Left kidney (tissue), 1 donor: ENCODE measurements at regions not wholly inside any gene's neighbourhood (a gene's known extent, or its start where the extent isn't known, plus 50 kb on each side); places are given as distances from the start of the nearest gene placed in this dataset.
A peak's percentile ranks its signal among the peaks of the same experiment; 100 is the strongest.
"Not testable (repeated sequence)": the region's sequence is repeated elsewhere in the genome, so short reads cannot be mapped to it uniquely, and the experiment has no call there.

Source experiments
- DNase-seq: peaks from one replicate; pipeline ENCODE4 v3.0.0-alpha.2; 2013

DNA sequence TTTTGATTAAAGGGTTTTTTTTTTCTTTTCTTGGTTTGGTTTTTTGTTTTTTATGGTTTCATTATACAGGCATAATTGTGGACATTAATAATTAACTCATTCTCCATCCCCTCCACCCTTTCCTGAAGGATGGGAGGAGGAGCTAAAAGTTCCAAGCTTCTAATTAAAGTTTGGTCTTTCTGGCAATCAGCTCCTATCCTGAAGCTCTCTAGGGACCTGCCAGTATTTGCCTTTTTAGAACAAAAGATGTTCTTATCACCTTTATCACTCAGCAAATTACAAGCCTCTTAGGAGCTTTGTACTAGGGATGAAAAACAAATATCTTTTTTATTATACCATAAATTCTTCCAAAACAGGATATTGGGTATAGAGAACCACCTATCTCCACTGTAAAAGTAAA is 589.8 kb downstream of the PDHA2 start:
- no peak for DNase-seq

DNA sequence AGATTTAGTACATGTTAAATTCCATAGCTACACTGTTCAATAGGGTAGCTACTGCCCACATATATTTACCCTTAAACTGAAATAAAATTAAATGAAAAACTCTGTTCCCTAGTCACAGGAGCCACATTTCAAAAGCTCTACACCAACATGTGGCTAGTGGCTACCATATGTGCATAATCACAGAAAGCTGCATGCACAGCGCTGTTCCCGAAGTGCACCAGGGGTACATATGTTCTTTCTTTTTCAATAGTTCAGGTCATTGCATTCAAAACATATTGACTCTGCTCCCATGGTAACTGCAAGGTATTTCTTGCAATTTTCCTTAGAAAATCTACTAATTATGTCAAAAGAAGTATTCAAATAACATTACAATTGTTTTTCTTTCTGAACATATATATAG is 591.2 kb downstream of the PDHA2 start:
- no peak for DNase-seq

- no peak for DNase-seq
Observed at GRCh38 chr4:96448315-96448872, 608.5 kb downstream of the PDHA2 start.

- DNase-seq = no peak
Observed at GRCh38 chr4:96455045-96455720, 615.3 kb downstream of the PDHA2 start.

GRCh38 chr4:96458031-96458430 is 618.1 kb downstream of the PDHA2 start:
- DNase-seq = not testable (repeated sequence)

DNA sequence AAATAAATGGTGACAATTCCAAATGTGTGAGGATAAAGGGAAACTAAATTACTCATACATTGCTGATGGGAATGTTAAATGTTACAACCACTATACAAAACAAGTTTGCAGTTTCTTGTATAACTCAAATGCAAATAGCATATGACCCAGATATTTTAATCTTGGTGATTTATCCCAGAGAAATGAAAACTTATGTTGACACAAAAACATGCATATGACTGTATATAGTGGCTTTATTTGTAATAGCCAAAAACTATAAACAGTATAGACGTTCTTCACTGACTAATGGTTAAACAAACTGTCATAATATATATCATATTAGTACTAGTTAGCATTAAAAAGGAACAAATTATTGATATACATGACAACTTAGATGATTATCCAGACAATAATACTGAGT is 619.2 kb downstream of the PDHA2 start:
- no peak for DNase-seq

DNA sequence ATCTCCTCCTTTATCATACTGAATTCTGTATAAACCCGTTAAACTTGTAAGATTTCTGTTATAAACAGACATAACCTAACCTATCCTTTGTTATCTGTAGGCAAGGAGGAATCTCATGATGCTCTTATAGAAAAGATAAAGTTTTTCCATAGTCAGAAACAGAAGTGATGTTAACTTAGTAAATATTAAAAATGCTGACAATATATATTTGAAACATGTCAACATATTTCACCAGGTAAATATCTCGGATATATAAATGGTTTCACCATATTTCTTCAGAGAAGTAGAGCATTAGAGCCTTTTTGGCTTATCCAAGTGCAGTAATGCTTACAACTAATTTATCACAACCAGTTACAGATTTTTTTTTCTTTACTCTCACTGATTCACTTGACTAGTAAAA is 625.9 kb downstream of the PDHA2 start:
- no peak for DNase-seq

DNA sequence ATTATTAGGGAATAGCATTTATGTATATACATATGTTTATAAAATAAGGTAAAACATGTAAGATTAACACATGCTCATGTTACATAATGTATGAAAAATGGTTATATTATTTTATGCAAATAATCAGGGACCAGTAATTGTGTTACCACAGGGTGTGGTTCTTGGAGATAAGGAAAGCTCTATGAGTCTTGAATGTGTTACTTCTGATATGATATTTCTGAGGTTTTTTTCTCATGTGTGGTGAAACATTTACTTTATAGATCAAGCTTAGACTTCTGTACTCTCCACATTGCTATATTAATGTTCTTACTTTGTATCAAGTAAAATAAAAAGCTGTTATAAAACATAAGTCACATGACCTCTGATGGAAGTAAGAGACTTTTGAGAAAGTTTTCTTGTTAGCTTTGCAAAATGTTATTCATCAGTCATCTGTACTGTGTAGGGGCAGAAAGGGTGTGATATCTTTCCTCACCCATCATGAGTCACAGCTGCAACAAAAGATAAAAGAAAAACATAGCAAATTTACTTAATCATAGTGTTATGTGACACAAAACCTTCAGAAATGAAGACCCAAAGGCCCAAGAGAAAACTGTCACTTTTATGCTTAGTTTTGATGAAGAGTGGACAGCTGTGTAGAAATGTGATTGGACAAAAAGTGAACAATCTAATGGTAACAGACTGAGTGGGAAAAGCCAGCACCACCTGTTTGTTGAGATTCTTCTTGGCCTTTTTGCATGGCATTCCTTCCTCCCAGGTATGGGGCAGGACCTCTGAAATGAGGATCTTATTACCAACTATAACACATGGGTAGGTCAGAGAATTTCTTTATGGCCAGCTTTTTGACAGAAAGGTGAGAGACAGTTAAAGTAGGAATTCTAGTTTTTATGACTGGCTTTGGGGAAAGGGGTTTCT is 632.3 kb downstream of the PDHA2 start:
- DNase-seq = no peak

GRCh38 chr4:96473246-96473645 is 633.4 kb downstream of the PDHA2 start:
- DNase-seq = peak; percentile 12

DNA sequence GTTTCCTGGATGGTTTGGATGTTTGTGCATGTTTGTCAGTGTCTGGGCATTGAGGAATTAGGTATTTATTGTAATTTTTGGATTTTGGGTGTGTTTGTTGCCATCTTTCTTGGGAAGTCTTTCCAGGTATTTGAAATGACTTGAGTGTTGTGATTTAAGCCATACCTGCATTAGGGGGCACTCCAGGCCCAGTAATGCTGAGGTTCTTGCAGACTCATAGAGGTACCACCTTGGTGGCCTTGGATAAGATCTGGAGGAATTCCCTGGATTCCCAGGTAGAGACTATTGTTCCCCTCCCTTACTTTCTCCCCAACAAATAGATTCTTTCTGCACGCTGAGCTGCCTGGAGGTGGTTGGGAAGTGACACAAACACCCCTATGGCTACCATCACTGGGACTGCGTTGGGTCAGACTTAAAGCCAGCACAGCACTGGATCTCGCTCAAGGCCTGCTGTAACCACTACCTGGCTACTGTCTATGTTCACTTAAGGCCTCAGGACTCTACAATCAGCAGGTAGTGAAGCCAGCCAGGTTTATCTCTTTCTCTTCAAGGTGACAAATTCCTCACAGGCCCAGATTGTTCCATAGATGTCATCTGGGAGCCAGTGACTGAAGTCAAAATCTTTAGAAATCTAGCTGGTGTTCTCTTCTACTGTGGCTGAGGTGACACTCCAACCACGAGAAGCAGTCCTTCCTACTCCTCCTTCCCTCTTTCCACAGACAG is 643.6 kb downstream of the PDHA2 start:
- no peak for DNase-seq

DNA sequence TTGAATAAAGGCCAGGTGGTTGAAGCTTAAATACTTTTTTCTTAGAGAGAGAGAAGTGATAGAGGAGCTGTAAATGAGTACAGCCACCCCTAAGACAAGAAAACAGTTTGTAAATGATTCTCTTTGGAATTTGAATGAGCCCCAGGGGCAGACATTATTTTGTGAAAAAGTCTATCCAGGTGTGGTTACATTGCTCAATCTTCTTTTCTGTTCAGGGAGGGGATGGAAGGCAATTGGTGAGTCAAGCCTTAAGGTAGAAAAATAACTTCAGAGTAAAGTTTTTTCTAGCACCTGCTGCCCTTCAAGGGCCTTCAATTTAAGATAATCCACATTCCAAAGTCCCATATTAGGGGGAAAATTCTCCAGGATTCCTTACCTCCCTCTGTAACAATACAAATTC is 646.7 kb downstream of the PDHA2 start:
- no peak for DNase-seq

- DNase-seq = no peak
Observed at GRCh38 chr4:96497621-96498020, 657.7 kb downstream of the PDHA2 start.

DNA sequence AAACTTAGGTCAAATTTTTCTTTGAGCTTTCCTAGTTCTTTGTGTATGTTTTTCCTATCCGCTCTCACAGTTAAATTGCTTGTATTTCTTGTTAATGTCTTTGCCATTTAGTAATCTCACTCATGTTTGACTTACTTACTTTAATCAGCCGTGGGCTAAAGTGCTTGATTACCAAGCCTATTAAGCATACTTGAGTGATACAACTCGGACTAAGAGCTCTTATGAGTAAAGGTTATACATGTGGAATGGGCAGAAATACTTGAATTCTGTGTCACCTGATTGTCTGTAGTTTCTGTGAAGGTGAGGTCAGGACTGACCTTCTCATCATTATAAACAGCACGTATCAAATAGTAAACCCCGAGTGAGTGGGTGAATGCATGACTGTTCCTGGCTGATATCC is 664.5 kb downstream of the PDHA2 start:
- DNase-seq = no peak

GRCh38 chr4:96509039-96509741 is 669.3 kb downstream of the PDHA2 start:
- DNase-seq = no peak

- no peak for DNase-seq
Observed at GRCh38 chr4:96519291-96519690, 679.4 kb downstream of the PDHA2 start.

- DNase-seq = no peak
Observed at GRCh38 chr4:96521046-96521536, 681.2 kb downstream of the PDHA2 start.

GRCh38 chr4:96523611-96524010 is 683.7 kb downstream of the PDHA2 start:
- no peak for DNase-seq

DNA sequence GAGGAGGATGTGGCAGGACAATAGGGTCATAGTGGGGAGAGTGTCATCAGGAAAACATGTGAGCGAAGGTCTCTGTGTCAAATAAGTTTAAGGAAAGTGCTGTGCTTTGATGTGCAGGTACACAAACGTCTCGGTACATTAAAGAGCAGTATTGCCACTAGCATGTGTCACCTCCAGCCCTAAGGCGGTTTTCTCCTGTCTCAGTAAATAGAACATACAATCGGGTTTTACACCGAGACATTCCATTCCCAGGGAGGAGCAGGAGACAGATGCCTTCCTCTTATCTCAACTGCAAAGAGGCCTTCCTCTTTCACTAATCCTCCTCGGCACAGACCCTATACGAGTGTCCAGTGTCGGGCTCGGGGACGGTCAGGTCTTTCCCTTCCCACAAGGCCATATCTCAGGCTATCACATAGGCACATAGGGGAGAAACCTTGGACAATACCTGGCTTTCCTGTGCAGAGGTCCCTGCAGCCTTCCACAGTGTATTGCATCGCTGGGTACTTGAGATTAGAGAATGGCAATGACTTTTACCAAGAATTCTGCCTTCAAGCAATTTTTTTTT is 684.5 kb downstream of the PDHA2 start:
- no peak for DNase-seq

GRCh38 chr4:96525898-96526297 is 686.0 kb downstream of the PDHA2 start:
- DNase-seq = peak; percentile 4

- no peak for DNase-seq
Observed at GRCh38 chr4:96526625-96527024, 686.7 kb downstream of the PDHA2 start.

DNA sequence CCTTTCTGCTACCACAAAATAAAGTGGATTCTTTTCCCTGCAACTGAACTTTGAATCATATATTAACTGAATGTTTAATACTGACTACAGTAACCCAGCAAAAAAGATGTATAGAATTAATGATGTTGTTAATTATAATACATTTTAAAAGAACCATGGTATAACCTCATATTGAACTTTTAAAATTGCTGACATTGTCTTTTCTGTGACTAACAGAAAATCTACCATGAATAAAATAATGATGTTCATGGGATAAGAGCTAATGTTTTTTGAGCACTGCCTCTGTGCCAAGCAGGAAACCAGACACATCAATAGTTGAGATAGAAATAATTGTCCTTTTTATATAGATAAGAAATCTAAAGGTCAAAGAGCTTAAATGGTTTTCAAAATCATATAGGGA is 691.9 kb downstream of the PDHA2 start:
- DNase-seq = no peak
